ENCODE measurements at regions not wholly inside any gene's neighbourhood (a gene's known extent, or its start where the extent isn't known, plus 50 kb on each side); places are given as distances from the start of the nearest gene placed in this dataset.

DNA sequence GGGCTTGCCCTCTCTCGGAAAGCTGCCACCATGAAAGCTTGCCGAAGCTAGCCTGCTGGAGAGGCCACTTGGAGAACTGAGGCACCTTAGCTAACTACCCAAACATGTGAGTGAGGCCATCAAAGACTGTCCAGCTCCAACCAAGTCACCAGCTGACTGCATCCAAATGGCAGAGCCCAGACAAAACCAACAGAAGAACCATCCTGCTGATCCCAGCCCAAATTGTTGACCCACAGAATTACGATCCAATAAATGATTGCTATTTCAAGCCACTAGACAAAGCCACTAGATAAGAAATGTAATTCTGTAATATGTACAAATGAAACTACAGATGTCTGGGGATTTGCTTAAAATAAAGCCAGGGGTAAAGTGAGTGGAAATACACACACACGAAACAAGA, 109.8 kb upstream of the TRPM1 start:
- TF ChIP-seq, protein P1, sequence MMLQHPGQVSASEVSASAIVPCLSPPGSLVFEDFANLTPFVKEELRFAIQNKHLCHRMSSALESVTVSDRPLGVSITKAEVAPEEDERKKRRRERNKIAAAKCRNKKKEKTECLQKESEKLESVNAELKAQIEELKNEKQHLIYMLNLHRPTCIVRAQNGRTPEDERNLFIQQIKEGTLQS (CRISPR knock-in tag; conservative IDR thresholded peaks at IDR 0.05), result no peak
- TF ChIP-seq, protein P2, sequence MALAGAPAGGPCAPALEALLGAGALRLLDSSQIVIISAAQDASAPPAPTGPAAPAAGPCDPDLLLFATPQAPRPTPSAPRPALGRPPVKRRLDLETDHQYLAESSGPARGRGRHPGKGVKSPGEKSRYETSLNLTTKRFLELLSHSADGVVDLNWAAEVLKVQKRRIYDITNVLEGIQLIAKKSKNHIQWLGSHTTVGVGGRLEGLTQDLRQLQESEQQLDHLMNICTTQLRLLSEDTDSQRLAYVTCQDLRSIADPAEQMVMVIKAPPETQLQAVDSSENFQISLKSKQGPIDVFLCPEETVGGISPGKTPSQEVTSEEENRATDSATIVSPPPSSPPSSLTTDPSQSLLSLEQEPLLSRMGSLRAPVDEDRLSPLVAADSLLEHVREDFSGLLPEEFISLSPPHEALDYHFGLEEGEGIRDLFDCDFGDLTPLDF (CRISPR knock-in tag; IDR thresholded peaks at IDR 0.05), result no peak

Measured in WTC11 (cell line).